Stimulated activated naive CD8-positive, alpha-beta T cell treated with anti-CD3 and anti-CD28 coated beads, Interleukin-15, Interleukin-2, amounts not matched to agents 100 ng/mL and 50 ng/mL, for 24 hours (primary cell): ENCODE measurements at regions not wholly inside any gene's neighbourhood (a gene's known extent, or its start where the extent isn't known, plus 50 kb on each side); places are given as distances from the start of the nearest gene placed in this dataset.
"Not testable (repeated sequence)": the region's sequence is repeated elsewhere in the genome, so short reads cannot be mapped to it uniquely, and the experiment has no call there.

Experiments used
- H3K27ac Mint-ChIP-seq: one replicate; pipeline ENCODE4 v1.8.0; 2021; ENCODE audit warnings: mild to moderate bottlenecking, mixed read lengths
- H3K27me3 Mint-ChIP-seq: one replicate; pipeline ENCODE4 v1.8.0; 2021; ENCODE audit warnings: mixed read lengths
- H3K36me3 Mint-ChIP-seq: one replicate; pipeline ENCODE4 v1.8.0; 2021; ENCODE audit warnings: low read depth, mixed read lengths
- H3K4me1 Mint-ChIP-seq: one replicate; pipeline ENCODE4 v1.8.0; 2021; ENCODE audit warnings: low read depth, mixed read lengths
- H3K4me3 Mint-ChIP-seq: one replicate; pipeline ENCODE4 v1.8.0; 2021; ENCODE audit warnings: mild to moderate bottlenecking, mixed read lengths
- H3K9me3 Mint-ChIP-seq: one replicate; pipeline ENCODE4 v1.8.0; 2021; ENCODE audit warnings: mixed read lengths

GRCh38 chr2:65917986-65918385 lies 485.6 kb upstream of the SPRED2 start:
- H3K9me3 Mint-ChIP-seq, result no peaks in the 10 kb centered on the region
- no peak overlapping the region for H3K27ac Mint-ChIP-seq
- H3K4me3 Mint-ChIP-seq, result no peak overlapping the region
- no peaks in the 10 kb centered on the region for H3K4me1 Mint-ChIP-seq
- H3K36me3 Mint-ChIP-seq, result no peaks in the 10 kb centered on the region
- peaks cover 5% of the 10 kb centered on the region for H3K27me3 Mint-ChIP-seq

- Mint-ChIP-seq H3K36me3 (no peaks in the 10 kb centered on the region), H3K4me1 (no peaks in the 10 kb centered on the region), H3K9me3 (no peaks in the 10 kb centered on the region), H3K27ac (no peak overlapping the region), H3K4me3 (no peak overlapping the region), H3K27me3 (peaks cover 5% of the 10 kb centered on the region)
Measured at GRCh38 chr2:65916785-65917295, 484.4 kb upstream of the SPRED2 start.

- no peaks in the 10 kb centered on the region for H3K36me3 Mint-ChIP-seq
- H3K4me3 Mint-ChIP-seq, result no peak overlapping the region
- H3K27ac Mint-ChIP-seq, result no peak overlapping the region
- peaks cover 5% of the 10 kb centered on the region for H3K27me3 Mint-ChIP-seq
- H3K9me3 Mint-ChIP-seq, result no peaks in the 10 kb centered on the region
- no peaks in the 10 kb centered on the region for H3K4me1 Mint-ChIP-seq
Measured at GRCh38 chr2:65916177-65916576, 483.8 kb upstream of the SPRED2 start.

GRCh38 chr2:65915273-65915672 lies 482.9 kb upstream of the SPRED2 start:
- Mint-ChIP-seq H3K27me3 (peaks cover 5% of the 10 kb centered on the region), H3K27ac (no peak overlapping the region), H3K4me1 (no peaks in the 10 kb centered on the region), H3K36me3 (no peaks in the 10 kb centered on the region), H3K4me3 (no peak overlapping the region), H3K9me3 (no peaks in the 10 kb centered on the region)

GRCh38 chr2:65914244-65914786 lies 481.9 kb upstream of the SPRED2 start:
- no peaks in the 10 kb centered on the region for H3K36me3 Mint-ChIP-seq
- H3K4me3 Mint-ChIP-seq, result no peak overlapping the region
- H3K4me1 Mint-ChIP-seq, result no peaks in the 10 kb centered on the region
- no peak overlapping the region for H3K27ac Mint-ChIP-seq
- H3K27me3 Mint-ChIP-seq, result peaks cover 5% of the 10 kb centered on the region
- no peaks in the 10 kb centered on the region for H3K9me3 Mint-ChIP-seq

GRCh38 chr2:65913813-65914212 lies 481.4 kb upstream of the SPRED2 start:
- Mint-ChIP-seq H3K27me3 (peaks cover 5% of the 10 kb centered on the region), H3K9me3 (no peaks in the 10 kb centered on the region), H3K4me3 (no peak overlapping the region), H3K27ac (no peak overlapping the region), H3K4me1 (no peaks in the 10 kb centered on the region), H3K36me3 (no peaks in the 10 kb centered on the region)

GRCh38 chr2:65901756-65902155 lies 469.4 kb upstream of the SPRED2 start:
- Mint-ChIP-seq H3K4me1 (no peaks in the 10 kb centered on the region), H3K9me3 (peaks cover 3% of the 10 kb centered on the region)

GRCh38 chr2:65896446-65896845 lies 464.0 kb upstream of the SPRED2 start:
- Mint-ChIP-seq H3K9me3 (peaks cover 12% of the 10 kb centered on the region), H3K4me1 (no peaks in the 10 kb centered on the region), H3K36me3 (no peaks in the 10 kb centered on the region), H3K27me3 (no peaks in the 10 kb centered on the region), H3K4me3 (no peak overlapping the region), H3K27ac (no peak overlapping the region)

More at GRCh38 chr2:65901756-65902155, 469.4 kb upstream of the SPRED2 start:
- Mint-ChIP-seq H3K4me3 (no peak overlapping the region), H3K36me3 (no peaks in the 10 kb centered on the region), H3K27me3 (no peaks in the 10 kb centered on the region), H3K27ac (no peak overlapping the region)

GRCh38 chr2:65890131-65890530 lies 457.7 kb upstream of the SPRED2 start:
- H3K36me3 Mint-ChIP-seq, H3K4me3 Mint-ChIP-seq, H3K27ac Mint-ChIP-seq, H3K4me1 Mint-ChIP-seq, H3K27me3 Mint-ChIP-seq: not testable (repeated sequence)
- H3K9me3 Mint-ChIP-seq, result peaks cover 13% of the 10 kb centered on the region

- no peak overlapping the region for H3K4me3 Mint-ChIP-seq
Measured at GRCh38 chr2:65885266-65885665, 452.9 kb upstream of the SPRED2 start.

GRCh38 chr2:65881592-65881991 lies 449.2 kb upstream of the SPRED2 start:
- no peaks in the 10 kb centered on the region for H3K4me1 Mint-ChIP-seq
- H3K27ac Mint-ChIP-seq, result no peak overlapping the region
- no peak overlapping the region for H3K4me3 Mint-ChIP-seq
- H3K27me3 Mint-ChIP-seq, result no peaks in the 10 kb centered on the region
- no peaks in the 10 kb centered on the region for H3K36me3 Mint-ChIP-seq
- H3K9me3 Mint-ChIP-seq, result peaks cover 3% of the 10 kb centered on the region

More at GRCh38 chr2:65885266-65885665, 452.9 kb upstream of the SPRED2 start:
- Mint-ChIP-seq H3K27me3 (no peaks in the 10 kb centered on the region), H3K9me3 (peaks cover 3% of the 10 kb centered on the region), H3K4me1 (no peaks in the 10 kb centered on the region), H3K27ac (no peak overlapping the region), H3K36me3 (no peaks in the 10 kb centered on the region)

- Mint-ChIP-seq H3K4me1 (no peaks in the 10 kb centered on the region), H3K27me3 (no peaks in the 10 kb centered on the region), H3K9me3 (peaks cover 3% of the 10 kb centered on the region), H3K36me3 (no peaks in the 10 kb centered on the region), H3K27ac (no peak overlapping the region), H3K4me3 (no peak overlapping the region)
Measured at GRCh38 chr2:65880436-65880835, 448.0 kb upstream of the SPRED2 start.

- no peaks in the 10 kb centered on the region for H3K4me1 Mint-ChIP-seq
Measured at GRCh38 chr2:65878011-65878340, 445.6 kb upstream of the SPRED2 start.

GRCh38 chr2:65877331-65878010 lies 445.1 kb upstream of the SPRED2 start:
- Mint-ChIP-seq H3K27ac (no peak overlapping the region), H3K36me3 (no peaks in the 10 kb centered on the region), H3K27me3 (no peaks in the 10 kb centered on the region), H3K9me3 (no peaks in the 10 kb centered on the region), H3K4me1 (no peaks in the 10 kb centered on the region), H3K4me3 (no peak overlapping the region)

More at GRCh38 chr2:65878011-65878340, 445.6 kb upstream of the SPRED2 start:
- Mint-ChIP-seq H3K27ac (no peak overlapping the region), H3K9me3 (no peaks in the 10 kb centered on the region), H3K27me3 (no peaks in the 10 kb centered on the region), H3K36me3 (no peaks in the 10 kb centered on the region), H3K4me3 (no peak overlapping the region)

GRCh38 chr2:65876114-65876513 lies 443.7 kb upstream of the SPRED2 start:
- H3K27me3 Mint-ChIP-seq, result no peaks in the 10 kb centered on the region
- no peak overlapping the region for H3K27ac Mint-ChIP-seq
- H3K36me3 Mint-ChIP-seq, result no peaks in the 10 kb centered on the region
- H3K4me1 Mint-ChIP-seq, result no peaks in the 10 kb centered on the region
- no peaks in the 10 kb centered on the region for H3K9me3 Mint-ChIP-seq
- H3K4me3 Mint-ChIP-seq, result no peak overlapping the region

- Mint-ChIP-seq H3K9me3 (no peaks in the 10 kb centered on the region), H3K27me3 (no peaks in the 10 kb centered on the region), H3K36me3 (no peaks in the 10 kb centered on the region), H3K27ac (no peak overlapping the region), H3K4me1 (no peaks in the 10 kb centered on the region), H3K4me3 (no peak overlapping the region)
Measured at GRCh38 chr2:65870826-65871225, 438.4 kb upstream of the SPRED2 start.
